HCEC 1CT (cell line): ENCODE measurements at regions not wholly inside any gene's neighbourhood (a gene's known extent, or its start where the extent isn't known, plus 50 kb on each side); places are given as distances from the start of the nearest gene placed in this dataset.

ENCODE experiments used
- DNase-seq: peaks from one replicate; pipeline ENCODE4 v3.0.0-alpha.2; 2017

GRCh38 chr1:234746798-234747196, 136.8 kb upstream of the IRF2BP2 start:
- no peak for DNase-seq

- peak; percentile 18 for DNase-seq
These were observed 136.1 kb upstream of the IRF2BP2 start for GRCh38 chr1:234745844-234746797.

- no peak for DNase-seq
These were observed 135.3 kb upstream of the IRF2BP2 start for GRCh38 chr1:234745276-234745675.

- DNase-seq = peak; percentile 10
These were observed 134.0 kb upstream of the IRF2BP2 start for GRCh38 chr1:234743791-234744611.

GRCh38 chr1:234742622-234743021, 132.6 kb upstream of the IRF2BP2 start:
- DNase-seq = no peak

GRCh38 chr1:234737967-234738314, 128.0 kb upstream of the IRF2BP2 start:
- DNase-seq = no peak

- no peak for DNase-seq
These were observed 125.9 kb upstream of the IRF2BP2 start for GRCh38 chr1:234735916-234736315.

GRCh38 chr1:234735476-234735875, 125.5 kb upstream of the IRF2BP2 start:
- no peak for DNase-seq

- no peak for DNase-seq
These were observed 124.9 kb upstream of the IRF2BP2 start for GRCh38 chr1:234734869-234735268.

GRCh38 chr1:234734412-234734835, 124.4 kb upstream of the IRF2BP2 start:
- DNase-seq = no peak

GRCh38 chr1:234733427-234733826, 123.4 kb upstream of the IRF2BP2 start:
- no peak for DNase-seq

- DNase-seq = no peak
These were observed 122.9 kb upstream of the IRF2BP2 start for GRCh38 chr1:234732671-234733390.

GRCh38 chr1:234732260-234732659, 122.3 kb upstream of the IRF2BP2 start:
- DNase-seq = no peak

GRCh38 chr1:234731569-234732085, 121.6 kb upstream of the IRF2BP2 start:
- DNase-seq = no peak

GRCh38 chr1:234730770-234731568, 121.0 kb upstream of the IRF2BP2 start:
- peak; percentile 94 for DNase-seq

- no peak for DNase-seq
These were observed 120.4 kb upstream of the IRF2BP2 start for GRCh38 chr1:234730475-234730769.

GRCh38 chr1:234729561-234730474, 119.8 kb upstream of the IRF2BP2 start:
- DNase-seq = no peak

GRCh38 chr1:234728740-234729139, 118.8 kb upstream of the IRF2BP2 start:
- no peak for DNase-seq

GRCh38 chr1:234727018-234727940, 117.3 kb upstream of the IRF2BP2 start:
- DNase-seq = no peak

- DNase-seq = no peak
These were observed 116.5 kb upstream of the IRF2BP2 start for GRCh38 chr1:234726359-234726943.
